ENCODE measurements at regions not wholly inside any gene's neighbourhood (a gene's known extent, or its start where the extent isn't known, plus 50 kb on each side); places are given as distances from the start of the nearest gene placed in this dataset.

- H3K27ac ChIP-seq (ENCODE audit: extremely low read depth, low read depth, low read length), result no peak overlapping the region
- no peaks in the 10 kb centered on the region for H3K36me3 ChIP-seq (ENCODE audit: control insufficient read depth in 2 of 2, insufficient read depth in 1 of 2, low read length in 2 of 2)
- TF ChIP-seq RBAK (tag by site-specific recombination; IDR thresholded peaks at IDR 0.05) (no peak), ZNF549 (tag by site-specific recombination; IDR thresholded peaks at IDR 0.05) (no peak), ZNF335 (tag by site-specific recombination; conservative IDR thresholded peaks at IDR 0.05) (no peak), MEIS1 (CRISPR knock-in tag; IDR thresholded peaks at IDR 0.05; ENCODE audit: borderline replicate concordance) (no peak), PBX3 (CRISPR knock-in tag; IDR thresholded peaks at IDR 0.05) (no peak), SETDB1 (IDR thresholded peaks at IDR 0.05; ENCODE audit: insufficient read length, low read length) (no peak), ZNF664 (tag by site-specific recombination; IDR thresholded peaks at IDR 0.05) (no peak), ZNF510 (tag by site-specific recombination; IDR thresholded peaks at IDR 0.05; ENCODE audit: insufficient replicate concordance) (no peak), ZNF366 (tag by site-specific recombination; conservative IDR thresholded peaks at IDR 0.05) (no peak), SP2 (tag by site-specific recombination; IDR thresholded peaks at IDR 0.05) (no peak), ZNF707 (tag by site-specific recombination; IDR thresholded peaks at IDR 0.05) (no peak), CTCF (tag by site-specific recombination; IDR thresholded peaks at IDR 0.05) (no peak), ZNF350 (tag by site-specific recombination; IDR thresholded peaks at IDR 0.05) (no peak), ZNF211 (tag by site-specific recombination; IDR thresholded peaks at IDR 0.05; ENCODE audit: low read depth) (no peak), ZNF140 (tag by site-specific recombination; IDR thresholded peaks at IDR 0.05) (no peak)
- TF ChIP-seq, protein P1, sequence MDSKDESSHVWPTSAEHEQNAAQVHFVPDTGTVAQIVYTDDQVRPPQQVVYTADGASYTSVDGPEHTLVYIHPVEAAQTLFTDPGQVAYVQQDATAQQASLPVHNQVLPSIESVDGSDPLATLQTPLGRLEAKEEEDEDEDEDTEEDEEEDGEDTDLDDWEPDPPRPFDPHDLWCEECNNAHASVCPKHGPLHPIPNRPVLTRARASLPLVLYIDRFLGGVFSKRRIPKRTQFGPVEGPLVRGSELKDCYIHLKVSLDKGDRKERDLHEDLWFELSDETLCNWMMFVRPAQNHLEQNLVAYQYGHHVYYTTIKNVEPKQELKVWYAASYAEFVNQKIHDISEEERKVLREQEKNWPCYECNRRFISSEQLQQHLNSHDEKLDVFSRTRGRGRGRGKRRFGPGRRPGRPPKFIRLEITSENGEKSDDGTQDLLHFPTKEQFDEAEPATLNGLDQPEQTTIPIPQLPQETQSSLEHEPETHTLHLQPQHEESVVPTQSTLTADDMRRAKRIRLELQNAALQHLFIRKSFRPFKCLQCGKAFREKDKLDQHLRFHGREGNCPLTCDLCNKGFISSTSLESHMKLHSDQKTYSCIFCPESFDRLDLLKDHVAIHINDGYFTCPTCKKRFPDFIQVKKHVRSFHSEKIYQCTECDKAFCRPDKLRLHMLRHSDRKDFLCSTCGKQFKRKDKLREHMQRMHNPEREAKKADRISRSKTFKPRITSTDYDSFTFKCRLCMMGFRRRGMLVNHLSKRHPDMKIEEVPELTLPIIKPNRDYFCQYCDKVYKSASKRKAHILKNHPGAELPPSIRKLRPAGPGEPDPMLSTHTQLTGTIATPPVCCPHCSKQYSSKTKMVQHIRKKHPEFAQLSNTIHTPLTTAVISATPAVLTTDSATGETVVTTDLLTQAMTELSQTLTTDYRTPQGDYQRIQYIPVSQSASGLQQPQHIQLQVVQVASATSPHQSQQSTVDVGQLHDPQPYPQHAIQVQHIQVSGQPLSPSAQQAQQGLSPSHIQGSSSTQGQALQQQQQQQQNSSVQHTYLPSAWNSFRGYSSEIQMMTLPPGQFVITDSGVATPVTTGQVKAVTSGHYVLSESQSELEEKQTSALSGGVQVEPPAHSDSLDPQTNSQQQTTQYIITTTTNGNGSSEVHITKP (tag by site-specific recombination; IDR thresholded peaks at IDR 0.05), result no peak
- ChIA-PET CTCF (interaction anchor here (0.7 kb wide), 1 partner anchor 104 kb away, joined by 3 read pairs; no protein-coding TSS in a partner anchor), POLR2A (no interaction called here)
- no peaks in the 10 kb centered on the region for H3K9me3 ChIP-seq (ENCODE audit: control insufficient read depth, insufficient read depth, low read depth, low read length)
- no peaks in the 10 kb centered on the region for H3K4me1 ChIP-seq (ENCODE audit: control insufficient read depth, insufficient read depth, low read length)
- no peak overlapping the region for H3K4me3 ChIP-seq (ENCODE audit: low read depth, low read length)
These were observed 94.2 kb upstream of the S1PR3 start for GRCh38 chr9:88897081-88897480.

GRCh38 chr9:88898039-88898720, 93.1 kb upstream of the S1PR3 start:
- Histone ChIP-seq H3K27ac (ENCODE audit: extremely low read depth, low read depth, low read length) (no peak overlapping the region), H3K36me3 (ENCODE audit: control insufficient read depth in 2 of 2, insufficient read depth in 1 of 2, low read length in 2 of 2) (no peaks in the 10 kb centered on the region), H3K4me1 (ENCODE audit: control insufficient read depth, insufficient read depth, low read length) (no peaks in the 10 kb centered on the region), H3K4me3 (ENCODE audit: low read depth, low read length) (no peak overlapping the region), H3K9me3 (ENCODE audit: control insufficient read depth, insufficient read depth, low read depth, low read length) (no peaks in the 10 kb centered on the region)
- POLR2A ChIA-PET, result no interaction called here
- CTCF ChIA-PET, result no interaction called here
- TF ChIP-seq ZNF133 (tag by site-specific recombination; IDR thresholded peaks at IDR 0.05), result no peak
- TF ChIP-seq ZNF280C (tag by site-specific recombination; IDR thresholded peaks at IDR 0.05), result no peak
- no peak for TF ChIP-seq GLI2 (tag by site-specific recombination; IDR thresholded peaks at IDR 0.05; ENCODE audit: borderline replicate concordance, low read depth)
- TF ChIP-seq ZNF248 (tag by site-specific recombination; IDR thresholded peaks at IDR 0.05), result no peak
- TF ChIP-seq, protein P2, sequence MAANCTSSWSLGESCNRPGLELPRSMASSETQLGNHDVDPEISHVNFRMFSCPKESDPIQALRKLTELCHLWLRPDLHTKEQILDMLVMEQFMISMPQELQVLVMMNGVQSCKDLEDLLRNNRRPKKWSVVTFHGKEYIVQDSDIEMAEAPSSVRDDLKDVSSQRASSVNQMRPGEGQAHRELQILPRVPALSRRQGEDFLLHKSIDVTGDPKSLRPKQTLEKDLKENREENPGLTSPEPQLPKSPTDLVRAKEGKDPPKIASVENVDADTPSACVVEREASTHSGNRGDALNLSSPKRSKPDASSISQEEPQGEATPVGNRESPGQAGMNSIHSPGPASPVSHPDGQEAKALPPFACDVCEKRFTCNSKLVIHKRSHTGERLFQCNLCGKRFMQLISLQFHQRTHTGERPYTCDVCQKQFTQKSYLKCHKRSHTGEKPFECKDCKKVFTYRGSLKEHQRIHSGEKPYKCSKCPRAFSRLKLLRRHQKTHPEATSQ (tag by site-specific recombination; IDR thresholded peaks at IDR 0.05), result no peak
- TF ChIP-seq ZNF112 (tag by site-specific recombination; IDR thresholded peaks at IDR 0.05), result no peak
- no peak for TF ChIP-seq KLF1 (tag by site-specific recombination; IDR thresholded peaks at IDR 0.05)
- TF ChIP-seq KLF16 (tag by site-specific recombination; IDR thresholded peaks at IDR 0.05), result no peak
